Mesenchymal stem cell (in vitro differentiated cells and primary cell): ENCODE measurements at regions not wholly inside any gene's neighbourhood (a gene's known extent, or its start where the extent isn't known, plus 50 kb on each side); places are given as distances from the start of the nearest gene placed in this dataset.

Source experiments
- DNase-seq: peaks from one replicate; pipeline ENCODE4 v3.0.0-alpha.2; 2013
- H2AFZ ChIP-seq: one replicate; pipeline ENCODE4 v1.6.1; 2013; ENCODE audit warnings: low read depth, mild to moderate bottlenecking, control low read depth, inconsistent platforms, low read length, moderate library complexity
- H2AK5ac ChIP-seq: 2 replicates; pipeline ENCODE4 v1.6.1; 2013; ENCODE audit warnings: low read length, moderate library complexity, mild to moderate bottlenecking, inconsistent platforms; ENCODE audit not compliant: severe bottlenecking
- H2BK120ac ChIP-seq: one replicate; pipeline ENCODE4 v1.6.1; 2013; ENCODE audit warnings: low read depth, mild to moderate bottlenecking, inconsistent platforms, low read length, moderate library complexity
- H2BK12ac ChIP-seq, 2 experiments: one replicate each; pipeline ENCODE4 v1.6.1; 2013; ENCODE audit warnings: inconsistent platforms in 2 of 2, low read length in 2 of 2, mild to moderate bottlenecking in 2 of 2, moderate library complexity in 2 of 2, control low read depth in 1 of 2
- H2BK15ac ChIP-seq: one replicate; pipeline ENCODE4 v1.6.1; 2013; ENCODE audit warnings: mild to moderate bottlenecking, low read depth, inconsistent platforms; ENCODE audit not compliant: poor library complexity, severe bottlenecking
- H2BK5ac ChIP-seq: 2 replicates; pipeline ENCODE4 v1.6.1; 2013; ENCODE audit warnings: low read depth, mild to moderate bottlenecking, low read length, control low read depth, inconsistent platforms; ENCODE audit not compliant: poor library complexity, severe bottlenecking
- H3K14ac ChIP-seq, 2 experiments: one replicate each; pipeline ENCODE4 v1.6.1; 2013; ENCODE audit warnings: inconsistent platforms in 2 of 2, low read length in 2 of 2, control low read depth in 1 of 2, mild to moderate bottlenecking in 1 of 2, moderate library complexity in 1 of 2
- H3K18ac ChIP-seq, 2 experiments: one replicate each; pipeline ENCODE4 v1.6.1; 2013; ENCODE audit warnings: inconsistent platforms in 2 of 2, low read length in 2 of 2, control low read depth in 1 of 2, low read depth in 1 of 2, mild to moderate bottlenecking in 1 of 2
- H3K23ac ChIP-seq, 2 experiments: one replicate each; pipeline ENCODE4 v1.6.1; 2013; ENCODE audit warnings: inconsistent platforms in 2 of 2, low read length in 2 of 2, mild to moderate bottlenecking in 2 of 2, moderate library complexity in 2 of 2, control low read depth in 1 of 2
- H3K27ac ChIP-seq: 2 replicates; pipeline ENCODE4 v1.5.1; 2013; ENCODE audit warnings: mild to moderate bottlenecking, moderate library complexity, low read length, control low read depth, inconsistent platforms; ENCODE audit not compliant: poor library complexity, severe bottlenecking
- H3K27me3 ChIP-seq, 2 experiments: 2 replicates each; pipeline versions ENCODE4 v1.6.1 to v1.7.0; 2013; ENCODE audit warnings: low read length in 2 of 2, mild to moderate bottlenecking in 2 of 2, moderate library complexity in 2 of 2, control low read depth in 1 of 2, inconsistent platforms in 1 of 2; ENCODE audit not compliant: control insufficient read depth in 1 of 2, insufficient read depth in 1 of 2
- H3K36me3 ChIP-seq, 2 experiments: 2 replicates each; pipeline versions ENCODE4 v1.6.1 to v1.7.0; 2013; ENCODE audit warnings: low read length in 2 of 2, control low read depth in 1 of 2, inconsistent platforms in 1 of 2, low read depth in 1 of 2, mild to moderate bottlenecking in 1 of 2; ENCODE audit not compliant: insufficient read depth in 2 of 2, control insufficient read depth in 1 of 2
- H3K4ac ChIP-seq, 2 experiments: one replicate each; pipeline ENCODE4 v1.6.1; 2013; ENCODE audit warnings: inconsistent platforms in 2 of 2, low read length in 2 of 2, mild to moderate bottlenecking in 2 of 2, moderate library complexity in 2 of 2, control low read depth in 1 of 2, low read depth in 1 of 2
- H3K4me1 ChIP-seq: 2 replicates; pipeline ENCODE4 v1.6.1; 2013; ENCODE audit warnings: low read depth, low read length, control low read depth; ENCODE audit not compliant: control insufficient read depth, insufficient read depth
- H3K4me2 ChIP-seq: 2 replicates; pipeline ENCODE4 v1.6.1; 2013; ENCODE audit warnings: low read length, mild to moderate bottlenecking, inconsistent platforms; ENCODE audit not compliant: poor library complexity, severe bottlenecking
- H3K4me3 ChIP-seq, 2 experiments: 2 replicates each; pipeline versions ENCODE4 v1.5.1 to v1.7.0; 2013; ENCODE audit warnings: low read length in 2 of 2, mild to moderate bottlenecking in 2 of 2, control low read depth in 1 of 2, low read depth in 1 of 2; ENCODE audit not compliant: insufficient read depth in 1 of 2
- H3K79me1 ChIP-seq: replicated peaks from 2 replicates; pipeline ENCODE4 v1.6.1; 2013; ENCODE audit warnings: mild to moderate bottlenecking, control low read depth, low read length, inconsistent platforms; ENCODE audit not compliant: poor library complexity, severe bottlenecking
- H3K9ac ChIP-seq: 2 replicates; pipeline ENCODE4 v1.7.0; 2013; ENCODE audit warnings: mild to moderate bottlenecking, low read length, moderate library complexity
- H3K9me3 ChIP-seq: 2 replicates; pipeline ENCODE4 v1.7.0; 2013; ENCODE audit warnings: mild to moderate bottlenecking, low read length; ENCODE audit not compliant: control insufficient read depth
- H4K8ac ChIP-seq: one replicate; pipeline ENCODE4 v1.6.1; 2013; ENCODE audit warnings: inconsistent platforms, mild to moderate bottlenecking, low read length, moderate library complexity
- H4K91ac ChIP-seq: one replicate; pipeline ENCODE4 v1.6.1; 2013; ENCODE audit warnings: mild to moderate bottlenecking, low read length, inconsistent platforms
- WGBS: methylation state at CpG from one replicate; pipeline ENCODE4 v1.1.7; 2013; ENCODE audit warnings: mixed read lengths; 5-methylcytosine and 5-hydroxymethylcytosine counted together

- H3K4me1 ChIP-seq = no peaks in the 10 kb centered on the region
- DNase-seq = no peak
- no peak overlapping the region for H3K27ac ChIP-seq
- H3K27me3 ChIP-seq = no peaks in the 10 kb centered on the region
- no peak overlapping the region for H2BK12ac ChIP-seq
- no peaks in the 10 kb centered on the region for H3K79me1 ChIP-seq
- no peak overlapping the region for H3K9ac ChIP-seq
- no peak overlapping the region for H3K18ac ChIP-seq
- H3K4ac ChIP-seq = no peak overlapping the region
- H2BK120ac ChIP-seq = no peak overlapping the region
- H4K8ac ChIP-seq = no peak overlapping the region
- no peak overlapping the region for H2BK15ac ChIP-seq
- H2BK5ac ChIP-seq = no peak overlapping the region
- no peak overlapping the region for H3K4me2 ChIP-seq
- H3K23ac ChIP-seq = no peak overlapping the region
- no peak overlapping the region for H2AFZ ChIP-seq
- WGBS = 100% methylated on average over 2 of the region's 3 CpGs
- no peak overlapping the region for H4K91ac ChIP-seq
- no peaks in the 10 kb centered on the region for H3K36me3 ChIP-seq
- H3K4me3 ChIP-seq = no peak overlapping the region
- H3K9me3 ChIP-seq = no peaks in the 10 kb centered on the region
- H3K14ac ChIP-seq = no peak overlapping the region
- H2AK5ac ChIP-seq = no peak overlapping the region
These were observed 224.3 kb upstream of the CTSO start for GRCh38 chr4:156177941-156178340.

- WGBS = no CpG with 5 or more reads among the region's 3 CpGs
- no peak overlapping the region for H3K14ac ChIP-seq
- DNase-seq = no peak
These were observed 223.2 kb upstream of the CTSO start for GRCh38 chr4:156176896-156177295.

GRCh38 chr4:156173937-156174336 is 220.3 kb upstream of the CTSO start:
- Histone ChIP-seq H3K27ac (no peak overlapping the region), H3K23ac (no peak overlapping the region), H2AK5ac (no peak overlapping the region), H3K4ac (no peak overlapping the region), H3K14ac (no peak overlapping the region), H2BK15ac (no peak overlapping the region), H2BK12ac (no peak overlapping the region), H3K4me1 (peaks cover 3% of the 10 kb centered on the region), H2BK120ac (no peak overlapping the region), H3K9me3 (no peaks in the 10 kb centered on the region), H2BK5ac (no peak overlapping the region), H3K36me3 (no peaks in the 10 kb centered on the region), H3K79me1 (no peaks in the 10 kb centered on the region), H4K8ac (no peak overlapping the region), H3K4me2 (no peak overlapping the region), H4K91ac (no peak overlapping the region), H3K18ac (no peak overlapping the region), H3K27me3 (no peaks in the 10 kb centered on the region), H3K4me3 (no peak overlapping the region), H3K9ac (no peak overlapping the region), H2AFZ (no peak overlapping the region)
- peak; percentile 41 for DNase-seq
- WGBS = 100% methylated on average over 1 of the region's 1 CpG

More at GRCh38 chr4:156176896-156177295, 223.2 kb upstream of the CTSO start:
- Histone ChIP-seq H4K91ac (no peak overlapping the region), H3K18ac (no peak overlapping the region), H2AFZ (no peak overlapping the region), H2BK12ac (no peak overlapping the region), H3K4me1 (no peaks in the 10 kb centered on the region), H3K4ac (no peak overlapping the region), H2BK5ac (no peak overlapping the region), H3K9me3 (no peaks in the 10 kb centered on the region), H2BK120ac (no peak overlapping the region), H3K23ac (no peak overlapping the region), H3K27ac (no peak overlapping the region), H3K9ac (no peak overlapping the region), H3K36me3 (no peaks in the 10 kb centered on the region), H3K4me3 (no peak overlapping the region), H3K4me2 (no peak overlapping the region), H4K8ac (no peak overlapping the region), H2BK15ac (no peak overlapping the region), H3K27me3 (no peaks in the 10 kb centered on the region), H2AK5ac (no peak overlapping the region), H3K79me1 (no peaks in the 10 kb centered on the region)

- no peaks in the 10 kb centered on the region for H3K27me3 ChIP-seq
- H2AK5ac ChIP-seq = no peak overlapping the region
- H2BK12ac ChIP-seq = no peak overlapping the region
- H3K4me2 ChIP-seq = no peak overlapping the region
- H3K4ac ChIP-seq = no peak overlapping the region
- no peak overlapping the region for H3K14ac ChIP-seq
- H3K9me3 ChIP-seq = no peaks in the 10 kb centered on the region
- no peak overlapping the region for H2BK5ac ChIP-seq
- H4K91ac ChIP-seq = no peak overlapping the region
- no peak overlapping the region for H3K4me3 ChIP-seq
- no peak overlapping the region for H3K23ac ChIP-seq
- H2BK15ac ChIP-seq = no peak overlapping the region
- H2AFZ ChIP-seq = no peak overlapping the region
- no peaks in the 10 kb centered on the region for H3K79me1 ChIP-seq
- no peak for DNase-seq
- no peak overlapping the region for H3K27ac ChIP-seq
- H3K4me1 ChIP-seq = peaks cover 3% of the 10 kb centered on the region
- no peak overlapping the region for H3K9ac ChIP-seq
- H2BK120ac ChIP-seq = no peak overlapping the region
- H3K18ac ChIP-seq = no peak overlapping the region
- H4K8ac ChIP-seq = no peak overlapping the region
- H3K36me3 ChIP-seq = no peaks in the 10 kb centered on the region
These were observed 219.8 kb upstream of the CTSO start for GRCh38 chr4:156173486-156173885.
